ENCODE measurements at regions not wholly inside any gene's neighbourhood (a gene's known extent, or its start where the extent isn't known, plus 50 kb on each side); places are given as distances from the start of the nearest gene placed in this dataset.

DNA sequence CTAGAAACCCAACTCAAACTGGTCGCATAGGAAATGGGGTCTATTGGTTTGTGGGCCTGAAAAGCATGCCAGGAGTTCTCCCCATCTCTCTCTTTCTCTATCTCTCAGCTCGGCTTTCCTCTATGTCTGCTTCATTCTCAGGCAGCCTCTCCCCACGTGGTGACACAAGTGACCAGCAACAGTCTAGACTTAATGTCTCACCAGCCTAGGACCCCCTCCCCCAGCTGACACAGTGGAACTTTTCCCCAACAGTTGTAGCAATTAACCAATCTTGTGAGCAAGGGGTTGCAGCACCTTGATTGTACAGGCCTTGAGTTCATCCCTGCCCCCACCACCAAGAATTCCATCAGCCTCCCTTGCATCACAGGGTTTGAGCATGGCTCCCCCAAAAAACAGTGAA, 159.8 kb upstream of the KIT start:
- Histone ChIP-seq H3K9me3 (ENCODE audit: insufficient read depth, low read length, severe bottlenecking) (no peaks in the 10 kb centered on the region), H3K4me1 (ENCODE audit: insufficient read depth, low read length) (0 out of 2 replicates have a peak, but pooled peaks cover 2% of the 10 kb centered on the region), H3K4me2 (ENCODE audit: insufficient read depth, low read length) (no peak overlapping the region), H3K9ac (ENCODE audit: low read depth, low read length) (no peak overlapping the region), H3K4me3 (ENCODE audit: low read depth in 1 of 2, low read length in 2 of 2) (no peak overlapping the region), H3K79me2 (ENCODE audit: insufficient read depth, low read length) (no peaks in the 10 kb centered on the region), H3K27ac (ENCODE audit: low read length) (no peak overlapping the region), H3K27me3 (ENCODE audit: insufficient read depth, low read length, poor library complexity) (no peaks in the 10 kb centered on the region), H3K36me3 (ENCODE audit: insufficient read depth, low read length) (no peaks in the 10 kb centered on the region), H4K20me1 (ENCODE audit: insufficient read depth, low read length) (no peaks in the 10 kb centered on the region), H2AFZ (ENCODE audit: low read depth, low read length) (no peak overlapping the region)
- TF ChIP-seq, protein P1, sequence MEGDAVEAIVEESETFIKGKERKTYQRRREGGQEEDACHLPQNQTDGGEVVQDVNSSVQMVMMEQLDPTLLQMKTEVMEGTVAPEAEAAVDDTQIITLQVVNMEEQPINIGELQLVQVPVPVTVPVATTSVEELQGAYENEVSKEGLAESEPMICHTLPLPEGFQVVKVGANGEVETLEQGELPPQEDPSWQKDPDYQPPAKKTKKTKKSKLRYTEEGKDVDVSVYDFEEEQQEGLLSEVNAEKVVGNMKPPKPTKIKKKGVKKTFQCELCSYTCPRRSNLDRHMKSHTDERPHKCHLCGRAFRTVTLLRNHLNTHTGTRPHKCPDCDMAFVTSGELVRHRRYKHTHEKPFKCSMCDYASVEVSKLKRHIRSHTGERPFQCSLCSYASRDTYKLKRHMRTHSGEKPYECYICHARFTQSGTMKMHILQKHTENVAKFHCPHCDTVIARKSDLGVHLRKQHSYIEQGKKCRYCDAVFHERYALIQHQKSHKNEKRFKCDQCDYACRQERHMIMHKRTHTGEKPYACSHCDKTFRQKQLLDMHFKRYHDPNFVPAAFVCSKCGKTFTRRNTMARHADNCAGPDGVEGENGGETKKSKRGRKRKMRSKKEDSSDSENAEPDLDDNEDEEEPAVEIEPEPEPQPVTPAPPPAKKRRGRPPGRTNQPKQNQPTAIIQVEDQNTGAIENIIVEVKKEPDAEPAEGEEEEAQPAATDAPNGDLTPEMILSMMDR (IDR thresholded peaks at IDR 0.05; ENCODE audit: borderline replicate concordance, extremely low read depth, low read length, poor library complexity, severe bottlenecking): no peak
- TF ChIP-seq EZH2 (IDR thresholded peaks at IDR 0.05; ENCODE audit: borderline replicate concordance, low read depth, low read length, severe bottlenecking): no peak
- ATAC-seq (ENCODE audit: insufficient read depth, low read depth) (no peak), DNase-seq (no peak)

DNA sequence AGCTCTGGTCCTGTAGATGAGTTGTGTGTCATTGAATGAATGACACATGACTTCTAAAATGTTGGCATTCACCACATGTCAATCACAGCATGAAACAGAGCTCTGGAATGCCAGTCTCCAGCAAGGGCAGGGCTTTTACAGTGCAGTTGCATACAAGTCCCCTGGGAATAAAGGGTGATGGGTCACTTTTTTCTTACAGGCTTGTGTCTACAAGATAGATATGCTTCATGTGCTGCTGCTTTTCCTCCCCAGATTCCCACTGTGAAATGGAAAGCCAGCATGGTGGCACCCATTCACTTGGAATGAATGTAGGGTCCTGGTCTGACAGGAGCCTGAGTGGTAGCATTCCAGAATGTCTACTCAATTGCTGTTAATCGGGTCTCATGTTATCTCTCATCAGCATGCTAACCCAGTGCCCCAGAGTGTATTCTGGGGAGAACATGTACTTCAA, 159.1 kb upstream of the KIT start:
- H4K20me1 ChIP-seq (ENCODE audit: insufficient read depth, low read length): no peaks in the 10 kb centered on the region
- TF ChIP-seq EZH2 (IDR thresholded peaks at IDR 0.05; ENCODE audit: borderline replicate concordance, low read depth, low read length, severe bottlenecking): no peak
- TF ChIP-seq, protein P1 (IDR thresholded peaks at IDR 0.05; ENCODE audit: borderline replicate concordance, extremely low read depth, low read length, poor library complexity, severe bottlenecking): no peak
- H2AFZ ChIP-seq (ENCODE audit: low read depth, low read length): no peak overlapping the region
- DNase-seq (no peak), ATAC-seq (ENCODE audit: insufficient read depth, low read depth) (no peak)
- no peak overlapping the region for H3K9ac ChIP-seq (ENCODE audit: low read depth, low read length)
- H3K27ac ChIP-seq (ENCODE audit: low read length): no peak overlapping the region
- no peaks in the 10 kb centered on the region for H3K79me2 ChIP-seq (ENCODE audit: insufficient read depth, low read length)
- H3K36me3 ChIP-seq (ENCODE audit: insufficient read depth, low read length): no peaks in the 10 kb centered on the region
- 0 out of 2 replicates have a peak, but pooled peaks cover 2% of the 10 kb centered on the region for H3K4me1 ChIP-seq (ENCODE audit: insufficient read depth, low read length)
- no peak overlapping the region for H3K4me2 ChIP-seq (ENCODE audit: insufficient read depth, low read length)
- no peaks in the 10 kb centered on the region for H3K9me3 ChIP-seq (ENCODE audit: insufficient read depth, low read length, severe bottlenecking)
- H3K27me3 ChIP-seq (ENCODE audit: insufficient read depth, low read length, poor library complexity): no peaks in the 10 kb centered on the region
- no peak overlapping the region for H3K4me3 ChIP-seq (ENCODE audit: low read depth in 1 of 2, low read length in 2 of 2)

DNA sequence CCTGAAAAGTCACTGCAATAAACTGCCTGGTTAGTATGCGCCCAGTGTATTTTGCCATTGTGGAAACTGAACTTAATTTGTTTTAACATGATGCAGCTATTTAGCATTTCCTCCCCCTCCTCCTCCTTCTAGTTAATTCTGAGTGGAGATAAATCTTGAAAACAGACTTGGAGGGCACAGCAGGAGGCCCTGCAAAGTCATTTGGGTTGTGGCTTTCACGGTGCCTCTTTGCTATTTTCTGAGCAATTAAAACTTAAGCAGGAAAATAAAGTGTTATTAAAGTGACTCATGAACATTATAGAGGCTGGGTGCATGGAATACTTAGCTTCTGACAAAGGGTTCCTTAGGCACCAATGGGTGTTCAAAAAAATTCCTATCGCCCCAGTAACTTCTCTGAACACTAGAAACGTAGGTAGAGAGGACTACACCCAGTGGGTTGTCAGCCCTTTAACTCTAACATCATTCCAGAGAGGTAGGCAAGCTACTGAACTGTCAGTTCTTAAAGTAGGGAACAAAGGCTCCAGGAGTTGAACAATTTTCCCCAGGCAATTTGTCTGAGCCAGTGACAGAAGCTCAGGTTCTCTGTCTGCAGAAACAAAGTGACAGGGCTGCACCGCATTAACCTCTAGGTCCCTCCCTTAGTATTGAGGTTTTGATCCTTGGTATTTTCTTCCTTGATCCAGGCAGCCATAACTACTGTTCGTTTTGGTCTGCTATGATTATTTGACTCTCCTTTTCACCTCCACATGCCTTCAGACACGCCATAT, 158.3 kb upstream of the KIT start:
- Histone ChIP-seq H3K79me2 (ENCODE audit: insufficient read depth, low read length) (no peaks in the 10 kb centered on the region), H3K4me2 (ENCODE audit: insufficient read depth, low read length) (no peak overlapping the region), H3K9me3 (ENCODE audit: insufficient read depth, low read length, severe bottlenecking) (no peaks in the 10 kb centered on the region), H2AFZ (ENCODE audit: low read depth, low read length) (no peak overlapping the region), H4K20me1 (ENCODE audit: insufficient read depth, low read length) (no peaks in the 10 kb centered on the region), H3K27me3 (ENCODE audit: insufficient read depth, low read length, poor library complexity) (no peaks in the 10 kb centered on the region), H3K36me3 (ENCODE audit: insufficient read depth, low read length) (no peaks in the 10 kb centered on the region), H3K27ac (ENCODE audit: low read length) (no peak overlapping the region), H3K9ac (ENCODE audit: low read depth, low read length) (no peak overlapping the region), H3K4me1 (ENCODE audit: insufficient read depth, low read length) (0 out of 2 replicates have a peak, but pooled peaks cover 2% of the 10 kb centered on the region), H3K4me3 (ENCODE audit: low read depth in 1 of 2, low read length in 2 of 2) (no peak overlapping the region)
- ATAC-seq (ENCODE audit: insufficient read depth, low read depth) (no peak), DNase-seq (no peak)
- TF ChIP-seq, protein P1 (IDR thresholded peaks at IDR 0.05; ENCODE audit: borderline replicate concordance, extremely low read depth, low read length, poor library complexity, severe bottlenecking): no peak
- TF ChIP-seq EZH2 (IDR thresholded peaks at IDR 0.05; ENCODE audit: borderline replicate concordance, low read depth, low read length, severe bottlenecking): no peak
